OCI-LY1 (cell line): ENCODE measurements at regions not wholly inside any gene's neighbourhood (a gene's known extent, or its start where the extent isn't known, plus 50 kb on each side); places are given as distances from the start of the nearest gene placed in this dataset.

Experiments used
- H2AFZ ChIP-seq: fragments of 200-600 bp; sonication (generic), shearing (Covaris generic); 2 replicates; pipeline ENCODE4 v1.6.0; 2014; ENCODE audit warnings: antibody characterized with exemption, mild to moderate bottlenecking, low read length
- H3F3A ChIP-seq: fragments of 200-600 bp; sonication (generic), shearing (Covaris generic); 2 replicates; pipeline ENCODE4 v1.6.0; 2014; ENCODE audit warnings: mild to moderate bottlenecking, antibody characterized with exemption, low read length, moderate library complexity; ENCODE audit not compliant: insufficient read depth
- H3K27ac ChIP-seq: fragments of 200-600 bp; sonication (generic); 2 replicates; pipeline ENCODE4 v1.5.1; 2014; ENCODE audit warnings: low read length, mixed run types, mild to moderate bottlenecking, low read depth; ENCODE audit not compliant: poor library complexity, severe bottlenecking
- H3K27me3 ChIP-seq: fragments of 200-600 bp; sonication (generic); 2 replicates; pipeline ENCODE4 v1.6.0; 2014; ENCODE audit warnings: antibody characterized with exemption, mild to moderate bottlenecking, low read length, moderate library complexity; ENCODE audit not compliant: insufficient read depth
- H3K36me3 ChIP-seq: fragments of 200-600 bp; sonication (generic); 2 replicates; pipeline ENCODE4 v1.6.1; 2014; ENCODE audit warnings: mild to moderate bottlenecking, antibody characterized with exemption, low read length, moderate library complexity, mixed read lengths; ENCODE audit not compliant: insufficient read depth
- H3K4me1 ChIP-seq: fragments of 200-600 bp; sonication (generic); 2 replicates; pipeline ENCODE4 v1.5.1; 2014; ENCODE audit warnings: mild to moderate bottlenecking, low read length, moderate library complexity; ENCODE audit not compliant: insufficient read depth, severe bottlenecking
- H3K4me2 ChIP-seq: fragments of 200-600 bp; sonication (generic), shearing (Covaris generic); 2 replicates; pipeline ENCODE4 v1.6.1; 2014; ENCODE audit warnings: low read length
- H3K4me3 ChIP-seq: fragments of 200-600 bp; sonication (generic); 2 replicates; pipeline ENCODE4 v1.5.1; 2014; ENCODE audit warnings: low read length, low read depth, mild to moderate bottlenecking, mixed read lengths; ENCODE audit not compliant: poor library complexity, severe bottlenecking
- H3K79me2 ChIP-seq: fragments of 200-600 bp; shearing (Covaris generic); 2 replicates; pipeline ENCODE4 v1.6.1; 2016; ENCODE audit warnings: mixed run types, low read length, mixed read lengths; ENCODE audit not compliant: insufficient read depth
- H3K9ac ChIP-seq: fragments of 200-600 bp; sonication (generic), shearing (Covaris generic); 2 replicates; pipeline ENCODE4 v1.6.1; 2014; ENCODE audit warnings: mild to moderate bottlenecking, low read length, mixed read lengths
- H3K9me2 ChIP-seq: fragments of 200-600 bp; sonication (generic), shearing (Covaris generic); 2 replicates; pipeline ENCODE4 v1.6.1; 2014; ENCODE audit warnings: low read depth, mild to moderate bottlenecking, low read length, mixed read lengths
- H3K9me3 ChIP-seq: fragments of 200-600 bp; shearing (Covaris generic); 2 replicates; pipeline ENCODE4 v1.6.1; 2014; ENCODE audit warnings: low read length, mixed read lengths
- H4K20me1 ChIP-seq: fragments of 200-600 bp; sonication (generic), shearing (Covaris generic); 2 replicates; pipeline ENCODE4 v1.6.0; 2016; ENCODE audit warnings: mild to moderate bottlenecking, low read length; ENCODE audit not compliant: insufficient read depth
- CTCF ChIP-seq: fragments of 200-600 bp; sonication (generic), shearing (Covaris generic); IDR thresholded peaks from 2 replicates; pipeline ENCODE4 v1.5.1; 2017; ENCODE audit warnings: mild to moderate bottlenecking, antibody characterized with exemption, low read length, moderate library complexity, mixed read lengths
- EZH2 ChIP-seq: fragments of 200-600 bp; sonication (generic), shearing (Covaris generic); IDR thresholded peaks from 2 replicates; pipeline ENCODE4 v1.8.0; 2017; ENCODE audit warnings: borderline replicate concordance, mixed run types, mild to moderate bottlenecking, antibody characterized with exemption, low read length, moderate library complexity, mixed read lengths

GRCh38 chr4:162650166-162650565, 486.4 kb upstream of the FSTL5 start:
- H3K27ac ChIP-seq = no peak overlapping the region
- no peaks in the 10 kb centered on the region for H3K9me3 ChIP-seq
- H2AFZ ChIP-seq = no peak overlapping the region
- H3K4me1 ChIP-seq = no peaks in the 10 kb centered on the region
- H3K79me2 ChIP-seq = no peaks in the 10 kb centered on the region
- H3K9me2 ChIP-seq = no peaks in the 10 kb centered on the region
- no peak overlapping the region for H3K4me3 ChIP-seq
- H3K27me3 ChIP-seq = no peaks in the 10 kb centered on the region
- no peak overlapping the region for H3K4me2 ChIP-seq
- no peaks in the 10 kb centered on the region for H3K36me3 ChIP-seq
- H3F3A ChIP-seq = no peaks in the 10 kb centered on the region
- no peak for TF ChIP-seq EZH2
- no peak for TF ChIP-seq CTCF
- H4K20me1 ChIP-seq = no peaks in the 10 kb centered on the region
- no peak overlapping the region for H3K9ac ChIP-seq

- H3K36me3 ChIP-seq = no peaks in the 10 kb centered on the region
- no peak overlapping the region for H2AFZ ChIP-seq
- peak; percentile 15; the same call in 1 of the 2 replicates for TF ChIP-seq CTCF
- TF ChIP-seq EZH2 = no peak
- H3K9me2 ChIP-seq = no peaks in the 10 kb centered on the region
- H3K4me1 ChIP-seq = no peaks in the 10 kb centered on the region
- H3K27ac ChIP-seq = no peak overlapping the region
- no peak overlapping the region for H3K9ac ChIP-seq
- no peaks in the 10 kb centered on the region for H3K9me3 ChIP-seq
- no peaks in the 10 kb centered on the region for H3K79me2 ChIP-seq
- H3K4me3 ChIP-seq = no peak overlapping the region
- no peaks in the 10 kb centered on the region for H3K27me3 ChIP-seq
- H4K20me1 ChIP-seq = no peaks in the 10 kb centered on the region
- H3K4me2 ChIP-seq = no peak overlapping the region
- no peaks in the 10 kb centered on the region for H3F3A ChIP-seq
Measured at GRCh38 chr4:162645381-162645780, 481.6 kb upstream of the FSTL5 start.

GRCh38 chr4:162644346-162644745, 480.5 kb upstream of the FSTL5 start:
- Histone ChIP-seq H3K4me1 (no peaks in the 10 kb centered on the region), H3K4me3 (no peak overlapping the region), H3K4me2 (no peak overlapping the region), H3K27me3 (no peaks in the 10 kb centered on the region), H3K9me2 (no peaks in the 10 kb centered on the region), H2AFZ (no peak overlapping the region), H3K9me3 (no peaks in the 10 kb centered on the region), H3K9ac (no peak overlapping the region), H3K36me3 (no peaks in the 10 kb centered on the region), H4K20me1 (no peaks in the 10 kb centered on the region), H3F3A (no peaks in the 10 kb centered on the region), H3K79me2 (no peaks in the 10 kb centered on the region), H3K27ac (no peak overlapping the region)
- TF ChIP-seq CTCF (no peak), EZH2 (no peak)
